HepG2 (cell line): ENCODE measurements at regions not wholly inside any gene's neighbourhood (a gene's known extent, or its start where the extent isn't known, plus 50 kb on each side); places are given as distances from the start of the nearest gene placed in this dataset.

Source experiments
- BHLHE40 ChIP-seq: IDR thresholded peaks from 2 replicates; pipeline ENCODE4 v1.6.1; 2011; ENCODE audit warnings: low read length, improper control_type of control experiment
- CTCF ChIP-seq: sonication (generic); formaldehyde crosslinking; IDR thresholded peaks from 2 replicates; pipeline ENCODE4 v1.5.0; 2020; ENCODE audit warnings: mild to moderate bottlenecking, missing genetic modification reagents, moderate library complexity
- EZH2 ChIP-seq: conservative IDR thresholded peaks from 2 replicates; pipeline ENCODE4 v1.6.1; 2012; ENCODE audit warnings: mild to moderate bottlenecking, low read depth, low read length, moderate library complexity
- JUN ChIP-seq: sonication (generic); formaldehyde crosslinking; IDR thresholded peaks from 2 replicates; pipeline ENCODE4 v1.4.0; 2020; ENCODE audit warnings: mild to moderate bottlenecking, missing genetic modification reagents
- NCOA2 ChIP-seq: sonication (generic); formaldehyde crosslinking; IDR thresholded peaks from 2 replicates; pipeline ENCODE4 v1.8.0; 2022; ENCODE audit warnings: inconsistent platforms
- PPARG ChIP-seq: conservative IDR thresholded peaks from 2 replicates; pipeline ENCODE4 v1.6.1; 2016; ENCODE audit warnings: missing biosample characterization, missing genetic modification reagents
- THAP7 ChIP-seq: sonication (generic); formaldehyde crosslinking; IDR thresholded peaks from 2 replicates; pipeline ENCODE4 v1.8.1; 2023; ENCODE audit warnings: mild to moderate bottlenecking, missing genetic modification reagents
- TIGD3 ChIP-seq: sonication (generic); formaldehyde crosslinking; IDR thresholded peaks from 2 replicates; pipeline ENCODE4 v1.5.1; 2020; ENCODE audit warnings: mild to moderate bottlenecking, missing genetic modification reagents, borderline replicate concordance

- no peak for TF ChIP-seq BHLHE40
- TF ChIP-seq PPARG (CRISPR knock-in tag), result no peak
- no peak for TF ChIP-seq JUN (CRISPR knock-in tag)
- no peak for TF ChIP-seq EZH2
- no peak for TF ChIP-seq THAP7 (CRISPR knock-in tag)
- no peak for TF ChIP-seq CTCF (CRISPR knock-in tag)
- no peak for TF ChIP-seq NCOA2 (CRISPR knock-in tag)
- TF ChIP-seq TIGD3 (CRISPR knock-in tag), result no peak
Measured at GRCh38 chr6:137277971-137278637, 58.9 kb upstream of the IFNGR1 start.
